Mammary epithelial cell (primary cell): ENCODE measurements at regions not wholly inside any gene's neighbourhood (a gene's known extent, or its start where the extent isn't known, plus 50 kb on each side); places are given as distances from the start of the nearest gene placed in this dataset.

Experiments
- EZH2 ChIP-seq: IDR thresholded peaks from 2 replicates; pipeline ENCODE4 v1.6.1; 2012; ENCODE audit warnings: low read length, inconsistent platforms, borderline replicate concordance
- TF ChIP-seq, protein P1 (sequence below), 2 donors: IDR thresholded peaks in 1 of 2; conservative IDR thresholded peaks in 1 of 2; 2 replicates each; pipeline ENCODE4 v1.5.1; 2011 to 2012; ENCODE audit warnings: inconsistent platforms in 2 of 2, low read length in 2 of 2, mild to moderate bottlenecking in 2 of 2, control low read depth in 1 of 2, low read depth in 1 of 2; ENCODE audit not compliant: insufficient read depth in 1 of 2; ENCODE audit errors: extremely low read depth in 1 of 2

GRCh38 chr17:33582661-33583060 lies 289.6 kb upstream of the ASIC2 start:
- TF ChIP-seq, protein P1, sequence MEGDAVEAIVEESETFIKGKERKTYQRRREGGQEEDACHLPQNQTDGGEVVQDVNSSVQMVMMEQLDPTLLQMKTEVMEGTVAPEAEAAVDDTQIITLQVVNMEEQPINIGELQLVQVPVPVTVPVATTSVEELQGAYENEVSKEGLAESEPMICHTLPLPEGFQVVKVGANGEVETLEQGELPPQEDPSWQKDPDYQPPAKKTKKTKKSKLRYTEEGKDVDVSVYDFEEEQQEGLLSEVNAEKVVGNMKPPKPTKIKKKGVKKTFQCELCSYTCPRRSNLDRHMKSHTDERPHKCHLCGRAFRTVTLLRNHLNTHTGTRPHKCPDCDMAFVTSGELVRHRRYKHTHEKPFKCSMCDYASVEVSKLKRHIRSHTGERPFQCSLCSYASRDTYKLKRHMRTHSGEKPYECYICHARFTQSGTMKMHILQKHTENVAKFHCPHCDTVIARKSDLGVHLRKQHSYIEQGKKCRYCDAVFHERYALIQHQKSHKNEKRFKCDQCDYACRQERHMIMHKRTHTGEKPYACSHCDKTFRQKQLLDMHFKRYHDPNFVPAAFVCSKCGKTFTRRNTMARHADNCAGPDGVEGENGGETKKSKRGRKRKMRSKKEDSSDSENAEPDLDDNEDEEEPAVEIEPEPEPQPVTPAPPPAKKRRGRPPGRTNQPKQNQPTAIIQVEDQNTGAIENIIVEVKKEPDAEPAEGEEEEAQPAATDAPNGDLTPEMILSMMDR (conservative IDR thresholded peaks at IDR 0.05 in 1 of 2, IDR thresholded peaks at IDR 0.05 in 1 of 2; ENCODE audit: extremely low read depth in 1 of 2, insufficient read depth in 1 of 2, low read depth in 1 of 2, low read length in 2 of 2) = no peak
- no peak for TF ChIP-seq EZH2
